Head of caudate nucleus (tissue), 42 donors: ENCODE measurements at regions not wholly inside any gene's neighbourhood (a gene's known extent, or its start where the extent isn't known, plus 50 kb on each side); places are given as distances from the start of the nearest gene placed in this dataset.
A peak's percentile ranks its signal among the peaks of the same experiment; 100 is the strongest.

ENCODE experiments used
- DNase-seq, 42 donors: peaks; one replicate each; pipeline versions ENCODE4 v3.0.0 to v3.0.0-alpha.2; 2020 to 2021; ENCODE audit warnings: mixed read lengths in 7 of 42
- intact Hi-C: fragments of 100-400 bp; cut with DNase I; formaldehyde crosslinking; loops from one replicate; pipeline ENCODE4 v1.15.0; 2022

DNA sequence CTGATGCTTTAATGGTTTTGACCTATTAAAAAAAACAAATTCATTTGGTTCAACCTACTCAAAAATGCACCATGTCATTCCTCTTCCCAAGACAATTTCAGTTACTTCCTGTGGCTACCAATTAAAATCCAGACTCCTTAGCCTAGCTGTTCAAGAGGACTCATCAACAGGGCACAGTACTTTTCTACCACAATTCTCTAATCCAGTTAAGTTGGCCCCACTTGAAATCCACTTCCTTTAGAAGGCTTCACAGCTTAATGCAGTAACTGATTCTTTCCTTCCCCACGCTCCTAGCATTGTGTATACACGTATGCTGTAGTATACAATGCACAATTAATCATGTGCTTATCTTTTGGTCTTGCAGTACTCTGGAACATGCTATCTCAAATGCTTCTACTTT is 129.8 kb downstream of the UGT8 start:
- intact Hi-C loops, result no loop called here
- no peak for DNase-seq

DNA sequence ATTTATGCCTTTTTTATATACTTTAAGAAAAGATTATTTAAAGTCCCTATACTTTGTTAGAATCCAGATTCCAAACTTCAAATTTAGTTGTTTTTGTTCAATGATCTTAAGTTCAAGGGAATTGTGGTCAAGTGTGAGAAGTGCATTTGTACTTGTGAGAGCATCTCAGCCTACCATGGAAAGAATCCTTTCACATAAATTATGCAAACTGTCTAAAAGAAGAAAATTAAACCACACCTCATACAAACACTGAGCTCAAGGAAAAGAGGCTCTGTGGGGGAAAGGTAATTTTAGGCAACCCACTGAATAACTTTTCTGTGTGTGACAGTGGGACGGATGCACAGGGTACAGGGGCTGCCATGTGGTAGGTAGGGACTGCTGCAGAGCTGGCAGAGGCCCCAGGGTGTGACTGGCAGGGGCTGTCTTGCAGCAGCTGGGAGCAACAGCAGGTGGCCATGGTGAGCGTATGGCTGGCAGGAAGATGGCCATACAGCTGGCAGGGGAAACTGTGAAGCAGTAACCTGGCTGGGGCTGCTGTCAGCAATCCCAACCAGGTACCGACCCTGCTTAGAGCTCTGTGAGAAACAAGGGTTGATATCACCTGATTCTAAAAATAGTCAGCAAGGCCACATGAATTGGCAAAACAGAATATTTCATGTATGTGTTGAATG is 130.6 kb downstream of the UGT8 start:
- intact Hi-C loops, result no loop called here
- DNase-seq, result no peak

DNA sequence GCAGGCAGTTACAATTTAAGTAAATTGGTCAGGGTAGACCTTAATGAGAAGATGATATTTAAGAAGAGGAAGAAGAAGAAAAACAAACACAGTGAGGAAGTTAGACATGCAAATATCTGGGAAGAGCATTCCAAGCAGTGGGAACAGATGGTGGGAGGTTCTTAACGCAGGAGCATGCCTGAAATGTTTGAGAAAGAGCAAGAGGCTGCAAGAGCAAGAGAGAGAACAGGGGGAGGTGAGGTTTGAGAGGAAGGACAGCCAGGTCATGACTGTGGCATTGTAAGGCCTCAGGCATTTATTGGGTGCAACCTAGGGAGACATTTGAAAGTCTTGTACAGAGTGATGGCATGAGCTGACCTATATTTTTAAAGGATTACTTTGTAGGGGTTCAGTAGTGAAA is 136.0 kb downstream of the UGT8 start:
- DNase-seq, result no peak

DNA sequence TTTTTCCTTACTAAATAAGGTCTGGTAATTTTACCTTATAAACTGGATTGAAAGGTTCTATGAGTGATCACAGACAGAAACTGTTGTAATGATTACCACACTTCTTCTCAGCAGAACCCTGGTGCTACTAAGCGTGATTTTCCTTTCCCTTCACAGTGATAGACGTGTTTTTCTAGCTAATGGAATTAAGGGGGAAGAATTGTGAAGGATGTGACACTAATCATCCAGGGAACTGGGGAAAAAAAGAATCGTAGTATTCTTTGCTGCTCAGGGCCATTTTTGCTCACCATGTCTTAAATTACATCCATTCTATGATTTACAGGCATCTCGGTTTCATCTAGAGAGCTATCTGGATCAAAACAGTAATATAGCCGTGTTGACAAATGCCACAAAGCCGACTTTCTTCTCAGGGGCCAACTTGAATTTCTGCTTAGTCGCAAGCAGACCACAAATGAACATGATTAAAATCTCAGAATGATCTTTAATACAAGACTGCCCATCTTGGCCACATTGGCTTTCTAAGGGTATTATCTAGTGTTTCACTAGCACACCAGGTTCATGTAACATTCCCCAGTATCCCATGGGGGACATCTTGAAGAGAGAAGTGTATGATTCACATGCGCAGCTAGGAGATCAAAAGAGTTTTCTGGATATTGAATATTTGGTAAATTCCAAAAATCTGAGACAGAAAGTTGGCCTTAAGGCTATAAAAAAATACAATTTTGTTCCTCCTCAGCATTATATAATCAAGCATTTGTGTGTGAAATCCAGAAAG is 154.0 kb downstream of the UGT8 start:
- peak in 1 of 42 donors; percentile 9 for DNase-seq
- intact Hi-C loops, result no loop called here

More for the DNA sequence above, 136.0 kb downstream of the UGT8 start:
- intact Hi-C loops, result no loop called here

DNA sequence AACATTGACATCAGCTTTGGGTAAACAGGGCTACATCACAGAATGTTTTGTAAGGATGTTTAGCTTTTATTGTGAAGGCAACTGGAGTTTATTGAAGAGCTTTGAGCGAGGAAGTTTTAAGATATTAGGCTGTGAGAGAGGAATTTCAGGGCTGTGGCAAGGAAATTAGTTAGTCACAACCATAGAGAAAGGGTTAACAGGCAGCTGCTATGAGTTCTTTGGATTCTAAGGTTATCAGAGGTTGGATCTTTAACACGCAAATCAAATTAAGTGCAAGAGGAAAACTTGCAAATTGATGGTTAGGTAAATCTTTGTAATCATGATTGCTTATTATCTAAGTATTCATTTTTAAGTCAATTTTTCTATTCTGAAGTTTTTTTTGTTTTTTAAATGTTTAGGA is 156.0 kb downstream of the UGT8 start:
- no peak for DNase-seq
- intact Hi-C loops, result no loop called here

DNA sequence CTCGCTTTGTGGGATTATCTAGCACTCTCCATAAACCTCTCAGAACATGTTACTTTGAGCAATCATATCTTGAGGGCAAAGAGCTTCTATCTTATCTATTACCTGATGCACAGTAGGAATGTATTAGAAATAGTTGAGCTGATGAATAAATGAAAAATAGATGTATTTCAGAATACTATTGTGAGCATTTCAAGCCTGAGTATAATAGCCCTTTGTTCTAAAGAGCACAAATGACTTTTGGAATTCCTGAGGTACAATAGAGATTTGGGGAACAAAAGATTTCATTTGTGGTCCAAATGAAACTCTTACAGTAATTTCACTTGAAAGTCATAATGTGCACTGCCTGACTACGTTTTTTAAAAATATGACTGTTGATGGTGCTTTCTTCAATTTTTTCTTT is 159.5 kb downstream of the UGT8 start:
- intact Hi-C loops, result no loop called here
- no peak for DNase-seq

DNA sequence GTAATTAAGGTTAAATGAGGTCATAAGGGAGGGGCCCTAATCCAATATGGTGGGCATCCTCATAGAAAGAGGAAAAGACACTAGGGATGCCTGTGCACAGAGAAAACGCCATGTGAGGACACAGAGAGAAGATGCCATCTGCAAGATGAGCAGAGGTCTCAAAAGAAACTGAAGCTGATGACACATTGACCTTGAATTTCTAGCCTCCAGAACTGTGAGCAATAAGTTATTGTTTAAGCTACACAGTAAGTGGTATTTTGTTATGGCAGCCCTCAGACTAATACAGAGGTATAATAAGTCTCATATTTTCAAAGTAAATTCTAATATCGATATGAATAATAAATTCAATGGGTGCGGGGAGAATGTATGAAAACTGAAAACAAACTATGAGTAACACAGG is 169.9 kb downstream of the UGT8 start:
- no peak for DNase-seq
- intact Hi-C loops, result no loop called here

DNA sequence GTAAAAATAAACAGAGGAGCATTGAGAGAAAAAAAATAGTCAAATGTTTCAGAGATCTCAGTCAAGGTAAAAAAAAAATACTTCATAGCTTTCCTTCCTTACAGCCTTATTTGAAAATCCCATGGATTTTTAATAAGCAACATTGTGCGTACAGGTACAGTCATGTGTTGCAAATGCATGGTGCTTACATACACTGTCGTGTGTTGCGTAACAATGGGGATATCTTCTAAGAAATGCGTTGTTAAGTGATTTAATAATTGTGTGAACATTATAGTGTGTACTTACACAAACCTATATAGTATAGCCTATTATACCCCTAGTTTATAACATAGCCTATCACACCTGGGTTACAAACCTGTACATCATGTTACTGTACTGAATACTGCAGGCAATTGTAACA is 172.0 kb downstream of the UGT8 start:
- no peak for DNase-seq
- intact Hi-C loops, result no loop called here

DNA sequence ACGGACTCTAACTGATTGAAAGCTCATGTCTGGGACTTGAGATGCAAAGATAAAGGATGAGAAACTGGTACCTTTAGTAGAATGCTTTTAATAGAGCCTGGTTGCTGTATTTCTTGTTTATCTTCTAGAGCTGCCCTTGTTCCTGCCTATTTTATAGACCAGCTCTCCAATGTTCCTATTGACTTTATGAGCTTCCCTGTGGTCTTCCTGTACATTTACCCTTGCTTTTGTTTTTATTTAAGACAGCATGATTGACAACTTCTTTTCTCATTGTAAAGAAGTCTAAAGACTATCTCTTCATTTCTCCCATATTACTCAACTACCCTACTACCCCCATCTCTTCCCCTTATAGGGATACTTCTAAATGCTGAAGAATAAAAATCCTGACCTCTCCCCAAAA is 174.7 kb downstream of the UGT8 start:
- no peak for DNase-seq
- intact Hi-C loops, result no loop called here
